GM10266 (cell line): ENCODE measurements at regions not wholly inside any gene's neighbourhood (a gene's known extent, or its start where the extent isn't known, plus 50 kb on each side); places are given as distances from the start of the nearest gene placed in this dataset.

Experiments used
- DNase-seq: peaks from one replicate; pipeline ENCODE4 v3.0.0; 2012; ENCODE audit errors: extremely low spot score
- CTCF ChIP-seq: IDR thresholded peaks from 2 replicates; pipeline ENCODE4 v1.5.1; 2012; ENCODE audit warnings: mild to moderate bottlenecking, low read depth; ENCODE audit not compliant: control insufficient read depth, insufficient read depth; ENCODE audit errors: missing control alignments

DNA sequence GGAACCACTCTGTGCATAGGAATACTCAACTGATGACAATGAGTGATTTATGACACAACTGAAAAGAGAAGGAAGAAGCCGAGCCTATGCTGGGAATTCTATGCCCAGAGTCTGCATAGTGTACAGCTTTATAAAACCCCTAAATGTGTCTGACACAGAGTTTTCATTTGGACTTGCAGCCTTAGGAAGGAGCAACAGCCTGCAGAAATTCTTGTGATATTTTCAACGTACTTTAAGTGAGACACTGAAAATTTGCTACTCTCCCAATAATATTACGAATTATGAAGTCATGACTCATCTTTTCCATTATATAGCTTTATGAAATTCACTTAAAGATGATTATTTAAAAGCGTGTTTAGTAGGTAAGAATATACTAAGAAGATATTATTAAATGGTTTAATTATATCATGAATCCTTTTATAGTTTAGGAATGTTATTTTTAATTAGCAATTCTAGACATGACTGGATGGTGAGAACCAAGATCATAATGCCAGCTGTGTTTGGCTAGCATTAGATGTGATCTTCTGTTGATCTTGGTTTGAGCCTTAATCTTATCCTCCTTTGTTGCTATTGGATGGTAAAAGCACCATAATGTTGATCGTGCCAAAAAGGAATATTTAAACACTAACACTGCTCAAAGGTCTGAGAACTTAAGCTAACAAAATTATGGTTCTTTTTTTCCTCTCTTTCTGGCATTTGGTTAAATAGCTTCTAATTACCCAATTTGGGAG is 785.1 kb upstream of the ADGRL4 start:
- no peak for DNase-seq
- no peak for TF ChIP-seq CTCF

- no peak for DNase-seq
- TF ChIP-seq CTCF: no peak
These were observed 784.4 kb upstream of the ADGRL4 start for GRCh38 chr1:79790950-79791349.

DNA sequence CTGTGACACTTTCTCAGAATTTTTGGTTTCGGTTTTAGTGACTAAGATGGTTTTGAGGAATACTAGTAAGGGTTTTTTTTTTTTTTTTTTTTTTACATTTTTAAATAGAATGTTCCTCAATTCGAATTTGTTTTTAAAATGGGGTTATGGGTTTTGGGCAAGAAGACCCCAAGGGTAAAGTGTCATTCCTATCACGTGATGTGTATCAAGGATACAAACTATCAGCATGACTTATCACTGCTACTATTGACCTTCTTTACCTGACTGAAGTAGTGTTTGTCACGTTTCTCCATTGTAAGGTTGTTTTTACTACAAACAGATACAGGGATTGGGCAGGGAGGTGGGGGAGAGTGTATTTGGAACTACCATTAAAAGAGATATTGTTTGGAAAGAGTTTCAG is 781.1 kb upstream of the ADGRL4 start:
- no peak for TF ChIP-seq CTCF
- no peak for DNase-seq

DNA sequence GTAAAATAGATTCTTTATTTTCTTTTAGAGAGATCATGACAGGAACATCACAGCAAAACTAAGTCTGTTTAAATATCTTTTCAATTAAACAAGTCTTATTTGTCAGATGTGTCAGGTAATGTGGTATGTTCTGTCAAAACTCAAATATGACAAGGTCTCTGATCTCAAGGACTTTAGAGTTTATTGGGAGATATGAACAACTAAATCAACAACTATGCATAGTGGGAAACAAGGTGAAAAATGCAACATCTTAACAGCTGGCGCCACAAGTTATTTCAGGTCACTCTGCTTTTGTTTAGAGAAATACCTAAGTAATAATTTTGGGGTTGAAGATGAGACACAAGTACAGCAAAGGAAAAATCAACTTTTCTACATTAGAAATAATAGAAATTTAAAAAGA is 779.4 kb upstream of the ADGRL4 start:
- no peak for DNase-seq
- no peak for TF ChIP-seq CTCF

- no peak for TF ChIP-seq CTCF
- DNase-seq: no peak
These were observed 779.0 kb upstream of the ADGRL4 start for GRCh38 chr1:79785561-79785960.

DNA sequence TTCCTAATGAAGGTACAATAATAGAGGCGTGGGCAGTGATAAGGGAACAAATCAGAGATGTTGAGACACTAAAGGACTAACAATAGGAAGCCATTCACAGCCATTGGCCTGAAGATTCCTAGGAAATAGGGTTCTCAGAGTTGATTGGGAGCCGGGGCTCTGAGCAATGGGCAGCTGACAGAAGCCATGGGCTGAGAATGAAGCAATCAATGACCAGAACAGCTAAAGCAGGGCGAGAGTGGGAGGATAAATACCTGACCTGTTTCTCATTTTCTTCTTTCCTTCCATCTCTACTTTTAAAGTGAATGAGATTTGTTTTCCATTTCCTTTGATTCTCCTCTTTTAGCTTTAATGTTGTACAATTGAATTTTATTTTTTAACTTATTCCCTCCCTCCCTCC is 774.7 kb upstream of the ADGRL4 start:
- DNase-seq: no peak
- TF ChIP-seq CTCF: no peak

GRCh38 chr1:79777481-79778219 is 771.1 kb upstream of the ADGRL4 start:
- TF ChIP-seq CTCF: no peak
- peak; percentile 6 for DNase-seq
